Glomerular endothelial cell (primary cell): ENCODE measurements at regions not wholly inside any gene's neighbourhood (a gene's known extent, or its start where the extent isn't known, plus 50 kb on each side); places are given as distances from the start of the nearest gene placed in this dataset.

Experiments
- DNase-seq: peaks from one replicate; pipeline ENCODE4 v3.0.0-alpha.2; 2011; ENCODE audit warnings: low read depth, low spot score; ENCODE audit errors: extremely low read depth

GRCh38 chr4:160161026-160161425, 1058.1 kb downstream of the RAPGEF2 start:
- no peak for DNase-seq

- DNase-seq: no peak
Observed at GRCh38 chr4:160175064-160175643, 1072.3 kb downstream of the RAPGEF2 start.

- no peak for DNase-seq
Observed at GRCh38 chr4:160180211-160180610, 1077.3 kb downstream of the RAPGEF2 start.

GRCh38 chr4:160182727-160183126, 1079.8 kb downstream of the RAPGEF2 start:
- no peak for DNase-seq

- no peak for DNase-seq
Observed at GRCh38 chr4:160184884-160185283, 1082.0 kb downstream of the RAPGEF2 start.

GRCh38 chr4:160193787-160194186, 1090.9 kb downstream of the RAPGEF2 start:
- DNase-seq: no peak

GRCh38 chr4:160194716-160195115, 1091.8 kb downstream of the RAPGEF2 start:
- DNase-seq: no peak

- no peak for DNase-seq
Observed at GRCh38 chr4:160202802-160203201, 1099.9 kb downstream of the RAPGEF2 start.

- DNase-seq: no peak
Observed at GRCh38 chr4:160212078-160212477, 1109.2 kb downstream of the RAPGEF2 start.

- no peak for DNase-seq
Observed at GRCh38 chr4:160213366-160213765, 1110.5 kb downstream of the RAPGEF2 start.

- no peak for DNase-seq
Observed at GRCh38 chr4:160217352-160217751, 1114.5 kb downstream of the RAPGEF2 start.

GRCh38 chr4:160224049-160224448, 1121.2 kb downstream of the RAPGEF2 start:
- no peak for DNase-seq

- no peak for DNase-seq
Observed at GRCh38 chr4:160233141-160233540, 1130.3 kb downstream of the RAPGEF2 start.

GRCh38 chr4:160235285-160235684, 1132.4 kb downstream of the RAPGEF2 start:
- DNase-seq: no peak

- DNase-seq: no peak
Observed at GRCh38 chr4:160235771-160236170, 1132.9 kb downstream of the RAPGEF2 start.

GRCh38 chr4:160238790-160239189, 1135.9 kb downstream of the RAPGEF2 start:
- DNase-seq: no peak

GRCh38 chr4:160247091-160247656, 1144.3 kb downstream of the RAPGEF2 start:
- DNase-seq: no peak

GRCh38 chr4:160251522-160252170, 1148.8 kb downstream of the RAPGEF2 start:
- DNase-seq: no peak

GRCh38 chr4:160257318-160257717, 1154.4 kb downstream of the RAPGEF2 start:
- no peak for DNase-seq

GRCh38 chr4:160265014-160265413, 1162.1 kb downstream of the RAPGEF2 start:
- no peak for DNase-seq

GRCh38 chr4:160265836-160266235, 1163.0 kb downstream of the RAPGEF2 start:
- no peak for DNase-seq

GRCh38 chr4:160276785-160277325, 1174.0 kb downstream of the RAPGEF2 start:
- no peak for DNase-seq
